Epithelial cell of proximal tubule (primary cell): ENCODE measurements at regions not wholly inside any gene's neighbourhood (a gene's known extent, or its start where the extent isn't known, plus 50 kb on each side); places are given as distances from the start of the nearest gene placed in this dataset.

Experiments used
- DNase-seq: peaks from one replicate; pipeline ENCODE4 v3.0.0-alpha.2; 2011; ENCODE audit warnings: low read depth
- H3K4me3 ChIP-seq: 2 replicates; pipeline ENCODE4 v1.5.1; 2011; ENCODE audit warnings: low read depth, mild to moderate bottlenecking, low read length
- CTCF ChIP-seq: conservative IDR thresholded peaks from 2 replicates; pipeline ENCODE4 v1.5.1; 2012; ENCODE audit warnings: low read depth, mild to moderate bottlenecking, low read length

GRCh38 chr6:6402006-6402405, 81.5 kb upstream of the F13A1 start:
- no peak for DNase-seq
- no peak for TF ChIP-seq CTCF
- no peak overlapping the region for H3K4me3 ChIP-seq

GRCh38 chr6:6402591-6402990, 82.1 kb upstream of the F13A1 start:
- H3K4me3 ChIP-seq = no peak overlapping the region

GRCh38 chr6:6405031-6405430, 84.6 kb upstream of the F13A1 start:
- no peak for TF ChIP-seq CTCF
- H3K4me3 ChIP-seq = no peak overlapping the region
- no peak for DNase-seq

More at GRCh38 chr6:6402591-6402990, 82.1 kb upstream of the F13A1 start:
- no peak for TF ChIP-seq CTCF
- no peak for DNase-seq

- TF ChIP-seq CTCF = no peak
- DNase-seq = no peak
- no peak overlapping the region for H3K4me3 ChIP-seq
Measured at GRCh38 chr6:6405997-6406714, 85.7 kb upstream of the F13A1 start.

GRCh38 chr6:6406715-6407070, 86.2 kb upstream of the F13A1 start:
- H3K4me3 ChIP-seq = no peak overlapping the region
- no peak for DNase-seq
- TF ChIP-seq CTCF = no peak

- no peak for DNase-seq
Measured at GRCh38 chr6:6407071-6407741, 86.7 kb upstream of the F13A1 start.

More at GRCh38 chr6:6407071-6407741, 86.7 kb upstream of the F13A1 start:
- TF ChIP-seq CTCF = no peak
- H3K4me3 ChIP-seq = no peak overlapping the region
